CD4-positive, alpha-beta memory T cell (primary cell): ENCODE measurements at regions not wholly inside any gene's neighbourhood (a gene's known extent, or its start where the extent isn't known, plus 50 kb on each side); places are given as distances from the start of the nearest gene placed in this dataset.

Source experiments
- CTCF ChIA-PET: fragments of 350-600 bp; sonication (Branson Sonifier 250); formaldehyde crosslinking; loops from one replicate; lab custom pipeline; 2021; ENCODE audit warnings: inconsistent platforms; ENCODE audit not compliant: partially characterized antibody; lab: Charles Lee
- POLR2A ChIA-PET: fragments of 350-600 bp; sonication (Branson Sonifier 250); formaldehyde crosslinking; loops from one replicate; lab custom pipeline; 2021; ENCODE audit not compliant: partially characterized antibody; lab: Charles Lee
- DNase-seq, 5 donors: peaks; one replicate each; pipeline versions ENCODE4 v3.0.0 to v3.0.0-alpha.2; 2020 to 2022; ENCODE audit warnings: mixed read lengths in 1 of 5
- H3K27ac ChIP-seq: one replicate; pipeline ENCODE4 v1.7.0; 2013; ENCODE audit warnings: low read depth, low read length
- H3K27me3 ChIP-seq: 2 replicates; pipeline ENCODE4 v1.7.0; 2013; ENCODE audit warnings: mild to moderate bottlenecking, low read length, moderate library complexity; ENCODE audit not compliant: insufficient read depth
- H3K36me3 ChIP-seq: 2 replicates; pipeline ENCODE4 v1.7.0; 2013; ENCODE audit warnings: mild to moderate bottlenecking, low read length, moderate library complexity; ENCODE audit not compliant: insufficient read depth
- H3K4me1 ChIP-seq: 2 replicates; pipeline ENCODE4 v1.7.0; 2013; ENCODE audit warnings: mild to moderate bottlenecking, low read length, moderate library complexity; ENCODE audit not compliant: insufficient read depth
- H3K4me3 ChIP-seq, 2 donors: one replicate each; pipeline ENCODE4 v1.7.0; 2013; ENCODE audit warnings: low read length in 2 of 2, mild to moderate bottlenecking in 1 of 2
- H3K9me3 ChIP-seq, 2 donors: one replicate each; pipeline ENCODE4 v1.7.0; 2013; ENCODE audit warnings: low read length in 2 of 2, control low read depth in 1 of 2; ENCODE audit not compliant: control insufficient read depth in 1 of 2
- H3K27ac Mint-ChIP-seq, 7 donors: one replicate each; pipeline ENCODE4 v1.8.0; 2020 to 2021; ENCODE audit warnings: mixed read lengths in 7 of 7, mild to moderate bottlenecking in 6 of 7, inconsistent platforms in 3 of 7, moderate library complexity in 3 of 7
- H3K27me3 Mint-ChIP-seq, 2 donors: one replicate each; pipeline ENCODE4 v1.8.0; 2020 to 2021; ENCODE audit warnings: mixed read lengths in 2 of 2
- H3K36me3 Mint-ChIP-seq, 2 donors: one replicate each; pipeline ENCODE4 v1.8.0; 2020 to 2021; ENCODE audit warnings: mixed read lengths in 2 of 2, inconsistent platforms in 1 of 2, mild to moderate bottlenecking in 1 of 2
- H3K4me1 Mint-ChIP-seq, 4 donors: one replicate each; pipeline ENCODE4 v1.8.0; 2020 to 2021; ENCODE audit warnings: mixed read lengths in 4 of 4, mild to moderate bottlenecking in 1 of 4
- H3K4me3 Mint-ChIP-seq, 8 donors: one replicate each; pipeline ENCODE4 v1.8.0; 2020 to 2021; ENCODE audit warnings: mixed read lengths in 8 of 8, mild to moderate bottlenecking in 7 of 8, moderate library complexity in 6 of 8, inconsistent platforms in 3 of 8
- H3K9me3 Mint-ChIP-seq, 8 donors: one replicate each; pipeline ENCODE4 v1.8.0; 2020 to 2021; ENCODE audit warnings: mixed read lengths in 8 of 8, mild to moderate bottlenecking in 5 of 8, inconsistent platforms in 3 of 8, moderate library complexity in 1 of 8
- intact Hi-C: fragments of 100-400 bp; cut with micrococcal nuclease; formaldehyde crosslinking; loops from one replicate; pipeline ENCODE4 v1.15.1; 2023

DNA sequence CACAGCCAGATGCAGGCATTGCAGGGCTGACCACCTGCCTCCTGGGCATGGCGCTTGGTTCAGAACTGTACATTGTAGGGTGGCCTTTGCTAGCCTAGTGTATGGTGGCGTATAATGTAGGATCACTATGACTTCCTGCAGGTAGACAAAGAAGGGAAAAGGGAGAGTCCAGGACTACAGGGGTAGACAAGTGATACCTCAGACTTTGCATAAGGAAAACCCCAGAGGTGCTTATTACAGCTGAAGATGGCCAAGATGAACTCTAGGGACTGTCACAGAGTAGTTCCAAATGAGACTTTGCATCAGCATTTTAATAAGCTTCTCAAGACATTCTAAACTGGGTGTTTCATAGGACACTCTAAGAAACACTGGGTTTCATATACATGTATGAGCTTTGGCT, 116.4 kb upstream of the PUDP start:
- CTCF ChIA-PET: no interaction called here
- no peaks in the 10 kb centered on the region for H3K9me3 ChIP-seq
- Mint-ChIP-seq H3K4me3 (no peak overlapping the region), H3K4me1 (no peaks in the 10 kb centered on the region), H3K27me3 (no peaks in the 10 kb centered on the region), H3K27ac (no peak overlapping the region), H3K36me3 (peaks cover 11 to 24% of the 10 kb centered on the region in 2 donors), H3K9me3 (no peaks in the 10 kb centered on the region)
- POLR2A ChIA-PET: no interaction called here
- no peaks in the 10 kb centered on the region for H3K27me3 ChIP-seq
- intact Hi-C loops: no loop called here
- H3K36me3 ChIP-seq: no peaks in the 10 kb centered on the region
- no peak overlapping the region for H3K27ac ChIP-seq
- DNase-seq: no peak
- H3K4me3 ChIP-seq: no peak overlapping the region
- no peaks in the 10 kb centered on the region for H3K4me1 ChIP-seq

GRCh38 chrX:7263961-7264360, 116.0 kb upstream of the PUDP start:
- POLR2A ChIA-PET: no interaction called here
- no peaks in the 10 kb centered on the region for H3K4me1 Mint-ChIP-seq
- no peaks in the 10 kb centered on the region for H3K27me3 Mint-ChIP-seq
- no peak overlapping the region for H3K27ac Mint-ChIP-seq
- Histone ChIP-seq H3K36me3 (no peaks in the 10 kb centered on the region), H3K27ac (no peak overlapping the region), H3K4me1 (no peaks in the 10 kb centered on the region), H3K4me3 (no peak overlapping the region), H3K9me3 (no peaks in the 10 kb centered on the region), H3K27me3 (no peaks in the 10 kb centered on the region)
- intact Hi-C loops: no loop called here
- no peaks in the 10 kb centered on the region for H3K9me3 Mint-ChIP-seq
- no peak for DNase-seq
- CTCF ChIA-PET: no interaction called here
- no peak overlapping the region for H3K4me3 Mint-ChIP-seq
- peaks cover 13 to 28% of the 10 kb centered on the region in 2 donors for H3K36me3 Mint-ChIP-seq

DNA sequence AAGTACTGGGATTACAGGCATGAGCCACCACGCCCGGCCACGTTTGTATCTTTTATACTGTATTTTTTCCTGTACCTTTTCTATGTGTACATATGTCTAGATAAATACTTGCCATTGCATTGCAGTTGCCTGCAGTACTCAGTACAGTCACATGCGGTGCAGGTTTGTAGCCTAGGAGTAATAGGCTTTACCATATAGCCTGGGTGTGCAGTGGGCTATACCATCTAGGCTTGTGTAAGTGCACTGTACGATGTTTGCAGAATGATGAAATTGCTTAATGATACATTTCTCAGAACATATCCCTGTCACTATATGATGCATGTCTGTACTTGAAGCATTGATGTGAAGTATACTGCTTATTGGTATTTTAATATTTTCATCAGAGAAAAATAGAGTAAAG, 115.4 kb upstream of the PUDP start:
- Mint-ChIP-seq H3K4me3 (no peak overlapping the region), H3K27ac (no peak overlapping the region), H3K4me1 (no peaks in the 10 kb centered on the region), H3K36me3 (peaks cover 15 to 33% of the 10 kb centered on the region in 2 donors), H3K27me3 (no peaks in the 10 kb centered on the region), H3K9me3 (no peaks in the 10 kb centered on the region)
- Histone ChIP-seq H3K27me3 (no peaks in the 10 kb centered on the region), H3K27ac (no peak overlapping the region), H3K4me1 (no peaks in the 10 kb centered on the region), H3K36me3 (no peaks in the 10 kb centered on the region), H3K4me3 (no peak overlapping the region), H3K9me3 (no peaks in the 10 kb centered on the region)
- intact Hi-C loops: no loop called here
- ChIA-PET CTCF (no interaction called here), POLR2A (no interaction called here)
- no peak for DNase-seq

DNA sequence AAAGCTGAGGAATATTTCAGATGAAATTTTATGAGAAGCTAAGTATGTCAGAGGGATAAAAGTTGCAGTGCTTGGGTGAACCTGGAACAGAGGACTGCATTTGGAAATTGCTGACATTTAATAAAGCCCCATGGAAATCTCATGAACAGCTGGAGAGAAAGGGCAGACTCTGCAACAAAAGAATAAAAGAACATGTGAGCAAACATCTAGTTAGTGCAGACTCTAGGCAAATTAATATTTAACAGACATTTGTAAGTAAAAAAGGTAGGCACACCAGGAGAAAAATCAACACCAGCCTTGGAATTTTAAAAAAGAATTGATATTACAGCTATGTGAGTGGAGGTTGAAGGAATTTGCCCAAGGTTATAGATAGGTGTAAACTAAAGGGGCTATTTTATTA, 114.6 kb upstream of the PUDP start:
- peaks cover 22 to 41% of the 10 kb centered on the region in 2 donors for H3K36me3 Mint-ChIP-seq
- no peak for DNase-seq
- no peak overlapping the region for H3K4me3 ChIP-seq
- no peak overlapping the region for H3K27ac Mint-ChIP-seq
- H3K4me1 Mint-ChIP-seq: no peaks in the 10 kb centered on the region
- no peaks in the 10 kb centered on the region for H3K36me3 ChIP-seq
- H3K9me3 ChIP-seq: no peaks in the 10 kb centered on the region
- ChIA-PET CTCF (no interaction called here), POLR2A (no interaction called here)
- intact Hi-C loops: no loop called here
- no peak overlapping the region for H3K4me3 Mint-ChIP-seq
- no peaks in the 10 kb centered on the region for H3K27me3 Mint-ChIP-seq
- H3K27me3 ChIP-seq: no peaks in the 10 kb centered on the region
- H3K9me3 Mint-ChIP-seq: no peaks in the 10 kb centered on the region
- no peaks in the 10 kb centered on the region for H3K4me1 ChIP-seq
- H3K27ac ChIP-seq: no peak overlapping the region

- POLR2A ChIA-PET: no interaction called here
- Mint-ChIP-seq H3K4me1 (no peaks in the 10 kb centered on the region), H3K27ac (no peak overlapping the region), H3K27me3 (no peaks in the 10 kb centered on the region), H3K36me3 (peaks cover 25 to 48% of the 10 kb centered on the region in 2 donors), H3K9me3 (peaks cover 0 to 3% (median under 1%) of the 10 kb centered on the region in 8 donors), H3K4me3 (no peak overlapping the region)
- Histone ChIP-seq H3K4me3 (no peak overlapping the region), H3K4me1 (no peaks in the 10 kb centered on the region), H3K27ac (no peak overlapping the region), H3K27me3 (no peaks in the 10 kb centered on the region), H3K36me3 (no peaks in the 10 kb centered on the region), H3K9me3 (no peaks in the 10 kb centered on the region)
- intact Hi-C loops: no loop called here
- no peak for DNase-seq
- CTCF ChIA-PET: no interaction called here
Measured at GRCh38 chrX:7261672-7262332, 113.8 kb upstream of the PUDP start.

GRCh38 chrX:7254144-7254543, 106.2 kb upstream of the PUDP start:
- H3K9me3 Mint-ChIP-seq: peaks cover 0 to 29% (median 11%) of the 10 kb centered on the region in 8 donors
- Histone ChIP-seq H3K36me3 (no peaks in the 10 kb centered on the region), H3K9me3 (no peaks in the 10 kb centered on the region), H3K27me3 (no peaks in the 10 kb centered on the region), H3K4me3 (no peak overlapping the region), H3K4me1 (no peaks in the 10 kb centered on the region), H3K27ac (no peak overlapping the region)
- no peak for DNase-seq
- no peak overlapping the region for H3K27ac Mint-ChIP-seq
- POLR2A ChIA-PET: no interaction called here
- H3K4me1 Mint-ChIP-seq: peaks cover 0 to 2% (median 0%) of the 10 kb centered on the region in 4 donors
- no peak overlapping the region for H3K4me3 Mint-ChIP-seq
- intact Hi-C loops: no loop called here
- H3K36me3 Mint-ChIP-seq: peaks cover 31 to 54% of the 10 kb centered on the region in 2 donors
- H3K27me3 Mint-ChIP-seq: no peaks in the 10 kb centered on the region
- CTCF ChIA-PET: no interaction called here

- Histone ChIP-seq H3K4me1 (no peaks in the 10 kb centered on the region), H3K9me3 (no peaks in the 10 kb centered on the region), H3K36me3 (no peaks in the 10 kb centered on the region), H3K27me3 (no peaks in the 10 kb centered on the region), H3K4me3 (no peak overlapping the region), H3K27ac (no peak overlapping the region)
- Mint-ChIP-seq H3K4me1 (peaks cover 0 to 2% (median 0%) of the 10 kb centered on the region in 4 donors), H3K27me3 (no peaks in the 10 kb centered on the region), H3K36me3 (peaks cover 27 to 49% of the 10 kb centered on the region in 2 donors), H3K4me3 (no peak overlapping the region), H3K9me3 (peaks cover 0 to 29% (median 11%) of the 10 kb centered on the region in 8 donors), H3K27ac (no peak overlapping the region)
- ChIA-PET CTCF (no interaction called here), POLR2A (no interaction called here)
- no peak for DNase-seq
- intact Hi-C loops: no loop called here
Measured at GRCh38 chrX:7253565-7253964, 105.6 kb upstream of the PUDP start.
